Type B pancreatic cell (in vitro differentiated cells): ENCODE measurements at regions not wholly inside any gene's neighbourhood (a gene's known extent, or its start where the extent isn't known, plus 50 kb on each side); places are given as distances from the start of the nearest gene placed in this dataset.

Experiments
- DNase-seq: peaks from one replicate; pipeline ENCODE4 v3.0.0; 2021; ENCODE audit warnings: mixed read lengths; ENCODE audit not compliant: unreplicated experiment; ENCODE audit errors: extremely low spot score
- H3K27ac Mint-ChIP-seq: 2 replicates; pipeline ENCODE4 v1.8.0; 2021; ENCODE audit warnings: mild to moderate bottlenecking, mixed read lengths
- H3K27me3 Mint-ChIP-seq: 2 replicates; pipeline ENCODE4 v1.8.0; 2021; ENCODE audit warnings: mixed read lengths
- H3K36me3 Mint-ChIP-seq: 2 replicates; pipeline ENCODE4 v1.8.0; 2021; ENCODE audit warnings: mixed read lengths
- H3K4me1 Mint-ChIP-seq: one replicate; pipeline ENCODE4 v1.8.0; 2021; ENCODE audit warnings: mixed read lengths; ENCODE audit not compliant: unreplicated experiment
- H3K4me3 Mint-ChIP-seq: 2 replicates; pipeline ENCODE4 v1.8.0; 2021; ENCODE audit warnings: mild to moderate bottlenecking, mixed read lengths
- H3K9me3 Mint-ChIP-seq: 2 replicates; pipeline ENCODE4 v1.8.0; 2021; ENCODE audit warnings: mixed read lengths
- CTCF ChIP-seq: fragments of 200-600 bp; sonication (generic); conservative IDR thresholded peaks from 2 replicates; pipeline ENCODE4 v1.5.0; 2021; ENCODE audit warnings: antibody characterized with exemption, mild to moderate bottlenecking

- DNase-seq, result no peak
- Mint-ChIP-seq H3K9me3 (no peaks in the 10 kb centered on the region), H3K27me3 (no peaks in the 10 kb centered on the region), H3K36me3 (no peaks in the 10 kb centered on the region), H3K4me3 (no peak overlapping the region), H3K27ac (no peak overlapping the region), H3K4me1 (no peaks in the 10 kb centered on the region)
- TF ChIP-seq CTCF, result no peak
Observed at GRCh38 chr2:148567716-148568115, 76.8 kb upstream of the EPC2 start.

GRCh38 chr2:148568597-148568996 lies 76.0 kb upstream of the EPC2 start:
- DNase-seq, result no peak
- H3K4me3 Mint-ChIP-seq, result no peak overlapping the region
- no peaks in the 10 kb centered on the region for H3K9me3 Mint-ChIP-seq
- H3K27me3 Mint-ChIP-seq, result no peaks in the 10 kb centered on the region
- no peaks in the 10 kb centered on the region for H3K4me1 Mint-ChIP-seq
- H3K27ac Mint-ChIP-seq, result no peak overlapping the region
- no peaks in the 10 kb centered on the region for H3K36me3 Mint-ChIP-seq
- TF ChIP-seq CTCF, result no peak

- no peak for TF ChIP-seq CTCF
- DNase-seq, result no peak
- Mint-ChIP-seq H3K9me3 (no peaks in the 10 kb centered on the region), H3K4me3 (no peak overlapping the region), H3K27ac (no peak overlapping the region), H3K4me1 (no peaks in the 10 kb centered on the region), H3K36me3 (no peaks in the 10 kb centered on the region), H3K27me3 (no peaks in the 10 kb centered on the region)
Observed at GRCh38 chr2:148569221-148569620, 75.3 kb upstream of the EPC2 start.

- no peak for DNase-seq
- Mint-ChIP-seq H3K36me3 (no peaks in the 10 kb centered on the region), H3K4me3 (no peak overlapping the region), H3K9me3 (no peaks in the 10 kb centered on the region), H3K27me3 (no peaks in the 10 kb centered on the region), H3K27ac (no peak overlapping the region), H3K4me1 (no peaks in the 10 kb centered on the region)
- no peak for TF ChIP-seq CTCF
Observed at GRCh38 chr2:148570989-148571388, 73.6 kb upstream of the EPC2 start.

- peaks cover 25% of the 10 kb centered on the region for H3K27me3 Mint-ChIP-seq
- no peak overlapping the region for H3K27ac Mint-ChIP-seq
- no peak overlapping the region for H3K4me3 Mint-ChIP-seq
- no peak for TF ChIP-seq CTCF
- H3K36me3 Mint-ChIP-seq, result no peaks in the 10 kb centered on the region
- DNase-seq, result no peak
- H3K9me3 Mint-ChIP-seq, result no peaks in the 10 kb centered on the region
- no peaks in the 10 kb centered on the region for H3K4me1 Mint-ChIP-seq
Observed at GRCh38 chr2:148577845-148578492, 66.6 kb upstream of the EPC2 start.

GRCh38 chr2:148578493-148578884 lies 66.1 kb upstream of the EPC2 start:
- H3K4me3 Mint-ChIP-seq, result no peak overlapping the region
- no peak for TF ChIP-seq CTCF
- peaks cover 25% of the 10 kb centered on the region for H3K27me3 Mint-ChIP-seq
- no peaks in the 10 kb centered on the region for H3K4me1 Mint-ChIP-seq
- DNase-seq, result no peak
- H3K36me3 Mint-ChIP-seq, result no peaks in the 10 kb centered on the region
- H3K9me3 Mint-ChIP-seq, result no peaks in the 10 kb centered on the region
- H3K27ac Mint-ChIP-seq, result no peak overlapping the region
